IMR-90 (cell line): ENCODE measurements at regions not wholly inside any gene's neighbourhood (a gene's known extent, or its start where the extent isn't known, plus 50 kb on each side); places are given as distances from the start of the nearest gene placed in this dataset.

Source experiments
- ATAC-seq: fragments of 200-7000 bp; cut with Tn5 transposase; 2 replicates; pipeline ENCODE4 v1.9.1; 2020; ENCODE audit warnings: low read depth, mild to moderate bottlenecking, moderate library complexity
- BruUV-seq: library from RNA; stranded (reverse); fragments of 400-500 nt; replicated peaks from 2 replicates; lab custom pipeline; 2021; lab: Mats Ljungman, UMichigan
- CTCF ChIA-PET: fragments of 300-600 bp; formaldehyde crosslinking; extraction: SDS; loops from one replicate; lab custom pipeline; 2021; ENCODE audit warnings: antibody characterized with exemption; lab: Yijun Ruan, JAX
- POLR2A ChIA-PET: fragments of 300-600 bp; sonication (Branson Sonifier 250); formaldehyde crosslinking; loops from one replicate; lab custom pipeline; 2022; ENCODE audit warnings: antibody characterized with exemption; ENCODE audit not compliant: unreplicated experiment; lab: Charles Lee
- DNase-seq: peaks from one replicate; pipeline ENCODE4 v3.0.0; 2013
- H2AFZ ChIP-seq: replicated peaks from 2 replicates; pipeline ENCODE3; 2013; ENCODE audit warnings: low read length, mild to moderate bottlenecking; ENCODE audit not compliant: poor library complexity
- H2AK5ac ChIP-seq: 2 replicates; pipeline ENCODE4 v1.6.1; 2013; ENCODE audit warnings: low read depth, low read length, inconsistent platforms
- H2AK9ac ChIP-seq: replicated peaks from 2 replicates; pipeline ENCODE3; 2013; ENCODE audit warnings: mild to moderate bottlenecking, low read depth, low read length, moderate library complexity; ENCODE audit not compliant: poor library complexity
- H2BK120ac ChIP-seq: 2 replicates; pipeline ENCODE4 v1.6.1; 2013; ENCODE audit warnings: low read depth, low read length, inconsistent platforms
- H2BK15ac ChIP-seq: 3 replicates; pipeline ENCODE4 v1.6.1; 2013; ENCODE audit warnings: low read depth, low read length, inconsistent platforms
- H2BK20ac ChIP-seq: 2 replicates; pipeline ENCODE4 v1.6.1; 2013; ENCODE audit warnings: low read depth, mild to moderate bottlenecking, inconsistent platforms, low read length, moderate library complexity
- H2BK5ac ChIP-seq: 2 replicates; pipeline ENCODE4 v1.6.1; 2013; ENCODE audit warnings: mild to moderate bottlenecking, low read depth, low read length, inconsistent platforms; ENCODE audit not compliant: poor library complexity, severe bottlenecking
- H3K14ac ChIP-seq: replicated peaks from 2 replicates; pipeline ENCODE4 v1.6.1; 2013; ENCODE audit warnings: low read depth, low read length, inconsistent platforms
- H3K18ac ChIP-seq: 2 replicates; pipeline ENCODE4 v1.6.1; 2013; ENCODE audit warnings: low read depth, low read length, control low read depth
- H3K23ac ChIP-seq: 2 replicates; pipeline ENCODE4 v1.6.1; 2013; ENCODE audit warnings: low read depth, low read length, inconsistent platforms
- H3K27ac ChIP-seq: 2 replicates; pipeline ENCODE4 v1.5.1; 2013; ENCODE audit warnings: mild to moderate bottlenecking, control low read depth, low read length; ENCODE audit not compliant: insufficient read depth
- H3K27me3 ChIP-seq: 2 replicates; pipeline ENCODE4 v1.6.1; 2013; ENCODE audit warnings: low read length; ENCODE audit not compliant: control insufficient read depth, insufficient read depth
- H3K36me3 ChIP-seq: 2 replicates; pipeline ENCODE4 v1.6.1; 2013; ENCODE audit warnings: low read length, mixed read lengths; ENCODE audit not compliant: control insufficient read depth, insufficient read depth
- H3K4ac ChIP-seq: 2 replicates; pipeline ENCODE4 v1.6.1; 2013; ENCODE audit warnings: low read depth, low read length, inconsistent platforms
- H3K4me1 ChIP-seq: 2 replicates; pipeline ENCODE4 v1.6.1; 2013; ENCODE audit warnings: low read length, mixed read lengths; ENCODE audit not compliant: control insufficient read depth, insufficient read depth
- H3K4me2 ChIP-seq: 2 replicates; pipeline ENCODE4 v1.6.1; 2013; ENCODE audit warnings: low read depth, mild to moderate bottlenecking, control low read depth, low read length, moderate library complexity
- H3K4me3 ChIP-seq: 2 replicates; pipeline ENCODE4 v1.5.1; 2013; ENCODE audit warnings: low read depth, mild to moderate bottlenecking, control low read depth, low read length, moderate library complexity; ENCODE audit not compliant: insufficient read depth
- H3K56ac ChIP-seq: 2 replicates; pipeline ENCODE4 v1.6.1; 2013; ENCODE audit warnings: low read length, inconsistent platforms; ENCODE audit not compliant: insufficient read depth; ENCODE audit errors: extremely low read depth
- H3K79me1 ChIP-seq, 2 experiments: 2 replicates each; pipeline ENCODE4 v1.6.1; 2013; ENCODE audit warnings: low read length in 2 of 2, inconsistent platforms in 1 of 2, low read depth in 1 of 2
- H3K9ac ChIP-seq: 2 replicates; pipeline ENCODE4 v1.6.1; 2013; ENCODE audit warnings: low read depth, low read length, control low read depth
- H3K9me1 ChIP-seq: 2 replicates; pipeline ENCODE4 v1.6.1; 2013; ENCODE audit warnings: low read length, inconsistent platforms; ENCODE audit not compliant: insufficient read depth
- H3K9me3 ChIP-seq: 2 replicates; pipeline ENCODE4 v1.6.1; 2013; ENCODE audit warnings: low read length; ENCODE audit not compliant: control insufficient read depth, insufficient read depth
- H4K20me1 ChIP-seq: 2 replicates; pipeline ENCODE4 v1.6.1; 2013; ENCODE audit warnings: low read length, inconsistent platforms; ENCODE audit not compliant: insufficient read depth
- H4K5ac ChIP-seq: 2 replicates; pipeline ENCODE4 v1.6.1; 2013; ENCODE audit warnings: mild to moderate bottlenecking, low read depth, low read length, control low read depth
- H4K8ac ChIP-seq, 2 experiments: 2 replicates each; pipeline ENCODE4 v1.6.1; 2013; ENCODE audit warnings: low read depth in 2 of 2, low read length in 2 of 2, control low read depth in 1 of 2, inconsistent platforms in 1 of 2
- H4K91ac ChIP-seq: 2 replicates; pipeline ENCODE4 v1.6.1; 2013; ENCODE audit warnings: low read depth, low read length, inconsistent platforms; ENCODE audit not compliant: insufficient read depth
- BHLHE40 ChIP-seq: fragments of 150-350 bp; IDR thresholded peaks from 2 replicates; pipeline ENCODE4 v1.6.1; 2016; ENCODE audit warnings: mild to moderate bottlenecking, low read depth, low read length
- CHD1 ChIP-seq: IDR thresholded peaks from 2 replicates; pipeline ENCODE4 v1.6.1; 2012; ENCODE audit warnings: low read depth, low read length, improper control_type of control experiment
- MAFK ChIP-seq: IDR thresholded peaks from 2 replicates; pipeline ENCODE4 v1.6.1; 2012; ENCODE audit warnings: low read depth, low read length, improper control_type of control experiment
- MAZ ChIP-seq: IDR thresholded peaks from 2 replicates; pipeline ENCODE4 v1.6.1; 2012; ENCODE audit warnings: low read depth, mild to moderate bottlenecking, low read length, improper control_type of control experiment, moderate library complexity, borderline replicate concordance
- MXI1 ChIP-seq: IDR thresholded peaks from 2 replicates; pipeline ENCODE4 v1.6.1; 2012; ENCODE audit warnings: low read depth, mild to moderate bottlenecking, low read length, moderate library complexity, borderline replicate concordance
- NFE2L2 ChIP-seq: fragments of 150-350 bp; IDR thresholded peaks from 2 replicates; pipeline ENCODE4 v1.6.1; 2016; ENCODE audit warnings: low read depth, mild to moderate bottlenecking, low read length
- POLR2A ChIP-seq: IDR thresholded peaks from 2 replicates; pipeline ENCODE4 v1.6.1; 2012; ENCODE audit warnings: mild to moderate bottlenecking, low read depth, low read length
- RAD21 ChIP-seq: IDR thresholded peaks from 2 replicates; pipeline ENCODE4 v1.6.1; 2012; ENCODE audit warnings: low read length, improper control_type of control experiment
- RCOR1 ChIP-seq: IDR thresholded peaks from 2 replicates; pipeline ENCODE4 v1.6.1; 2012; ENCODE audit warnings: mild to moderate bottlenecking, low read length, improper control_type of control experiment; ENCODE audit not compliant: insufficient replicate concordance
- RFX5 ChIP-seq: IDR thresholded peaks from 2 replicates; pipeline ENCODE4 v1.8.0; 2012; ENCODE audit warnings: low read depth, mild to moderate bottlenecking, low read length, moderate library complexity
- SMC3 ChIP-seq: fragments of 150-350 bp; IDR thresholded peaks from 2 replicates; pipeline ENCODE4 v1.6.1; 2016; ENCODE audit warnings: low read depth, mild to moderate bottlenecking, antibody characterized with exemption, low read length, moderate library complexity
- WGBS, 2 experiments: methylation state at CpG; one replicate each; pipeline versions ENCODE4 v1.1.5 to v1.1.7; 2013; ENCODE audit warnings: missing lambda C conversion rate in 2 of 2; ENCODE audit not compliant: insufficient read length in 1 of 2; ENCODE audit errors: extremely low coverage in 2 of 2; 5-methylcytosine and 5-hydroxymethylcytosine counted together
- dilution Hi-C: fragments of 300-500 bp; cut with HindIII; formaldehyde crosslinking; loops from one replicate; pipeline ENCODE4 v1.14.3; 2018; ENCODE audit warnings: low sequenced_read_pairs; ENCODE audit not compliant: unreplicated experiment
- in situ Hi-C: fragments of 300-500 bp; cut with MboI; formaldehyde crosslinking; loops from 3 replicates; pipeline ENCODE4 v1.14.3; 2019; ENCODE audit warnings: low sequenced_read_pairs, inconsistent platforms, mixed read lengths
- intact Hi-C: fragments of 100-400 bp; cut with micrococcal nuclease; formaldehyde crosslinking; loops from 2 replicates; pipeline ENCODE4 v1.10.0; 2022
- TF ChIP-seq, protein P1 (sequence below): conservative IDR thresholded peaks from 2 replicates; pipeline ENCODE4 v1.5.1; 2012; ENCODE audit warnings: mild to moderate bottlenecking, low read depth, low read length, improper control_type of control experiment
- TF ChIP-seq, protein P2 (sequence below): fragments of 150-350 bp; IDR thresholded peaks from 2 replicates; pipeline ENCODE4 v1.6.1; 2016; ENCODE audit warnings: low read depth, mild to moderate bottlenecking, low read length, moderate library complexity, borderline replicate concordance

DNA sequence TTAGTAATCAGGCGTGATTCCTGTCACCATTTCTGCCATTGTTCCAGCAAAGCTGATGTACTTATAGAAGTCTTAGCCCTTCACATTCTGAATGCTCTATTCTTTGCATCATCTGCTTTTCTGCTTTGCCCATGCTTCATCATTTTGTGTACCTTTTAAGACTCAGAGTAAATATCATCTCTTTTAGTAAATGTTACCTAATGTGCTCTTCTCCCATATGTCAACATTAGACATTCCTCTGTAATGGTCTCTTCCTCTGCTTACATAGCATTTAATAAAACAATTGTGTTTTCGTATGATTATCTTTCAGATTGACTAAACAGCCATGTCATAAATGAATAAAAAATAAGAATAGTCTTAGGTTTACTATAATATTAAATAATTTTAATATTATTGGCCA lies 719.6 kb upstream of the GRM3 start:
- no peak overlapping the region for H4K5ac ChIP-seq
- H4K8ac ChIP-seq = no peak overlapping the region
- in situ Hi-C loops = no loop called here
- H3K27me3 ChIP-seq = no peaks in the 10 kb centered on the region
- no peaks in the 10 kb centered on the region for H3K9me1 ChIP-seq
- H3K56ac ChIP-seq = no peak overlapping the region
- H3K4me3 ChIP-seq = no peak overlapping the region
- intact Hi-C loops = loop anchor here (10.0 kb wide), 1 partner anchor 671 kb away; no protein-coding TSS in a partner anchor
- no peak overlapping the region for H4K91ac ChIP-seq
- H2BK120ac ChIP-seq = no peak overlapping the region
- DNase-seq (no peak), ATAC-seq (no peak)
- TF ChIP-seq MXI1 (no peak), MAFK (no peak), RFX5 (no peak), POLR2A (no peak), NFE2L2 (no peak), MAZ (no peak), RCOR1 (no peak), SMC3 (no peak), CHD1 (no peak), BHLHE40 (no peak), RAD21 (no peak)
- TF ChIP-seq, protein P1, sequence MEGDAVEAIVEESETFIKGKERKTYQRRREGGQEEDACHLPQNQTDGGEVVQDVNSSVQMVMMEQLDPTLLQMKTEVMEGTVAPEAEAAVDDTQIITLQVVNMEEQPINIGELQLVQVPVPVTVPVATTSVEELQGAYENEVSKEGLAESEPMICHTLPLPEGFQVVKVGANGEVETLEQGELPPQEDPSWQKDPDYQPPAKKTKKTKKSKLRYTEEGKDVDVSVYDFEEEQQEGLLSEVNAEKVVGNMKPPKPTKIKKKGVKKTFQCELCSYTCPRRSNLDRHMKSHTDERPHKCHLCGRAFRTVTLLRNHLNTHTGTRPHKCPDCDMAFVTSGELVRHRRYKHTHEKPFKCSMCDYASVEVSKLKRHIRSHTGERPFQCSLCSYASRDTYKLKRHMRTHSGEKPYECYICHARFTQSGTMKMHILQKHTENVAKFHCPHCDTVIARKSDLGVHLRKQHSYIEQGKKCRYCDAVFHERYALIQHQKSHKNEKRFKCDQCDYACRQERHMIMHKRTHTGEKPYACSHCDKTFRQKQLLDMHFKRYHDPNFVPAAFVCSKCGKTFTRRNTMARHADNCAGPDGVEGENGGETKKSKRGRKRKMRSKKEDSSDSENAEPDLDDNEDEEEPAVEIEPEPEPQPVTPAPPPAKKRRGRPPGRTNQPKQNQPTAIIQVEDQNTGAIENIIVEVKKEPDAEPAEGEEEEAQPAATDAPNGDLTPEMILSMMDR = no peak
- TF ChIP-seq, protein P2, sequence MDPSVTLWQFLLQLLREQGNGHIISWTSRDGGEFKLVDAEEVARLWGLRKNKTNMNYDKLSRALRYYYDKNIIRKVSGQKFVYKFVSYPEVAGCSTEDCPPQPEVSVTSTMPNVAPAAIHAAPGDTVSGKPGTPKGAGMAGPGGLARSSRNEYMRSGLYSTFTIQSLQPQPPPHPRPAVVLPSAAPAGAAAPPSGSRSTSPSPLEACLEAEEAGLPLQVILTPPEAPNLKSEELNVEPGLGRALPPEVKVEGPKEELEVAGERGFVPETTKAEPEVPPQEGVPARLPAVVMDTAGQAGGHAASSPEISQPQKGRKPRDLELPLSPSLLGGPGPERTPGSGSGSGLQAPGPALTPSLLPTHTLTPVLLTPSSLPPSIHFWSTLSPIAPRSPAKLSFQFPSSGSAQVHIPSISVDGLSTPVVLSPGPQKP = no peak
- H3K4ac ChIP-seq = no peak overlapping the region
- H3K9me3 ChIP-seq = no peaks in the 10 kb centered on the region
- no peaks in the 10 kb centered on the region for H3K4me1 ChIP-seq
- BruUV-seq = no TSS peak
- no peaks in the 10 kb centered on the region for H3K79me1 ChIP-seq
- H3K9ac ChIP-seq = no peak overlapping the region
- H2AK5ac ChIP-seq = no peak overlapping the region
- ChIA-PET POLR2A (no interaction called here), CTCF (interaction anchor here (1.0 kb wide), 1 partner anchor 398 kb away, joined by 3 read pairs; no protein-coding TSS in a partner anchor)
- H2AFZ ChIP-seq = no peak overlapping the region
- no peak overlapping the region for H3K18ac ChIP-seq
- H3K23ac ChIP-seq = no peak overlapping the region
- no peak overlapping the region for H2BK15ac ChIP-seq
- H3K27ac ChIP-seq = no peak overlapping the region
- H2BK20ac ChIP-seq = no peak overlapping the region
- dilution Hi-C loops = no loop called here
- H3K36me3 ChIP-seq = no peaks in the 10 kb centered on the region
- H3K4me2 ChIP-seq = no peak overlapping the region
- H3K14ac ChIP-seq = no peak overlapping the region
- WGBS, 2 experiments = no CpG with 5 or more reads among the region's 2 CpGs
- no peaks in the 10 kb centered on the region for H4K20me1 ChIP-seq
- H2AK9ac ChIP-seq = no peak overlapping the region
- no peak overlapping the region for H2BK5ac ChIP-seq
